Loucy (cell line): ENCODE measurements at regions not wholly inside any gene's neighbourhood (a gene's known extent, or its start where the extent isn't known, plus 50 kb on each side); places are given as distances from the start of the nearest gene placed in this dataset.

ENCODE experiments used
- EZH2phosphoT487 ChIP-seq: fragments of 200-600 bp; IDR thresholded peaks from 2 replicates; pipeline ENCODE4 v1.6.1; 2018; ENCODE audit warnings: antibody characterized with exemption, mild to moderate bottlenecking, moderate library complexity, borderline replicate concordance
- TF ChIP-seq, protein P1 (sequence below): fragments of 200-600 bp; sonication (generic); conservative IDR thresholded peaks from 2 replicates; pipeline ENCODE4 v1.5.1; 2014; ENCODE audit warnings: mild to moderate bottlenecking, antibody characterized with exemption, low read length

DNA sequence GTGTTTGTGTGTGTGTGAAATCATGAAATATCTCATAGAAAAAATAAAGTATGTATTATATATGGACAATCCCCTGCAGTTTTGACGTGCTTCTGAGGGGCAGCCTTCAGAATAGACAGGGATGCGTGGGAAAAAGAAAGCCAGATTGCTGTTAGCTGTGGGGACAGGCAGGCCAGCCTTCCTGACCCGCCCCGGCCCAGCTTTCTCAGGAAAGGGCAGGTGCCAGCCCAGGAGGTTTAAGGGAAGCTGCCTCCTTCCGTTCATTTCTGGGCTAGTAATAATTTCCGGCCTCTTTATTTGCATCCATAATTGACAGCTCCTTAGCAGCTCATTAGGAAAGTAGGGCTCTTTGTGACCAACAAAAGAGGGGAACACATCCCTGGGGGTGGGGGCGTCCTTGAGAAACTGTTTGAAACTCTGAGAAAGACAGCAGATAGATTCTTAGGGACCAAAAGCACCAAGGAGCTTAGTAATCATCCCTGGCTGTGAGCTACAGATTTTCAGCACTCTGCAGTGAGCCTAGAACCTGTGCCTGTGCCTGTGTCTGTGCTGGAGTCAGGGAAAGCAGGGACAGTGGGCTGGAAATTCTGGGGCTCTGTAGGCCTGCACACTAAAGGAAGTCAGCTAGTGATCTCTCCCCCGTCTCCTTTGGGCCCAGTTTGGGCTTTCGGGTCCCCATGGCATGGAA is 632.9 kb upstream of the CADM1 start:
- TF ChIP-seq, protein P1, sequence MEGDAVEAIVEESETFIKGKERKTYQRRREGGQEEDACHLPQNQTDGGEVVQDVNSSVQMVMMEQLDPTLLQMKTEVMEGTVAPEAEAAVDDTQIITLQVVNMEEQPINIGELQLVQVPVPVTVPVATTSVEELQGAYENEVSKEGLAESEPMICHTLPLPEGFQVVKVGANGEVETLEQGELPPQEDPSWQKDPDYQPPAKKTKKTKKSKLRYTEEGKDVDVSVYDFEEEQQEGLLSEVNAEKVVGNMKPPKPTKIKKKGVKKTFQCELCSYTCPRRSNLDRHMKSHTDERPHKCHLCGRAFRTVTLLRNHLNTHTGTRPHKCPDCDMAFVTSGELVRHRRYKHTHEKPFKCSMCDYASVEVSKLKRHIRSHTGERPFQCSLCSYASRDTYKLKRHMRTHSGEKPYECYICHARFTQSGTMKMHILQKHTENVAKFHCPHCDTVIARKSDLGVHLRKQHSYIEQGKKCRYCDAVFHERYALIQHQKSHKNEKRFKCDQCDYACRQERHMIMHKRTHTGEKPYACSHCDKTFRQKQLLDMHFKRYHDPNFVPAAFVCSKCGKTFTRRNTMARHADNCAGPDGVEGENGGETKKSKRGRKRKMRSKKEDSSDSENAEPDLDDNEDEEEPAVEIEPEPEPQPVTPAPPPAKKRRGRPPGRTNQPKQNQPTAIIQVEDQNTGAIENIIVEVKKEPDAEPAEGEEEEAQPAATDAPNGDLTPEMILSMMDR, result no peak
- no peak for TF ChIP-seq EZH2phosphoT487
